ENCODE measurements at regions not wholly inside any gene's neighbourhood (a gene's known extent, or its start where the extent isn't known, plus 50 kb on each side); places are given as distances from the start of the nearest gene placed in this dataset.

DNA sequence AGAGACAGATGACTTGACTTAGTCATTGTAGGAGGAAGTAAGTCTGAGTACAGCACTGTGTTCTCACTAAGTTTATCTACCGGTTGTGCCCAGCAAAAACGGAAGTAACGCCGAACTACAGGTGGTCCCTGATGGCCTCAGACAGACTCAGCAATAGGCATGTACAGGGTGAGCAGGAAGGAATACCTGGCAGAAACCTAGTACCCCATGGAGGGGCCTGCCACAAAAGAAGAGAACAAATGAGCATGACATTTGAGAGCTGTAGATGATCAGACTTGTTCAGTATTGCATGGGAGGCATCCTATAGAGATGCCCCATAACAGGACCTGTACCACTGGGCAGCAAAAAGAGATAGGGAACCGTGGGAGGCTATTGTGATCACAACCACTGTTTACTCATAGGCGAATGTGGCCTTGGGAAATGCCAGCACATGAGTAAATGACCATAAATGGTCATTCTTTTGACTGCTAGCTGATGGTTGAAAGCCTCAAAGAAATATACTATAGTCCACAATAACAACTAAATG is 106.4 kb upstream of the TAB2 start:
- in situ Hi-C loops (cut with MboI; ENCODE audit: low sequenced_read_pairs) = no loop called here

GRCh38 chr6:149212206-149212605 is 105.3 kb upstream of the TAB2 start:
- in situ Hi-C loops (cut with MboI; ENCODE audit: low sequenced_read_pairs) = no loop called here

DNA sequence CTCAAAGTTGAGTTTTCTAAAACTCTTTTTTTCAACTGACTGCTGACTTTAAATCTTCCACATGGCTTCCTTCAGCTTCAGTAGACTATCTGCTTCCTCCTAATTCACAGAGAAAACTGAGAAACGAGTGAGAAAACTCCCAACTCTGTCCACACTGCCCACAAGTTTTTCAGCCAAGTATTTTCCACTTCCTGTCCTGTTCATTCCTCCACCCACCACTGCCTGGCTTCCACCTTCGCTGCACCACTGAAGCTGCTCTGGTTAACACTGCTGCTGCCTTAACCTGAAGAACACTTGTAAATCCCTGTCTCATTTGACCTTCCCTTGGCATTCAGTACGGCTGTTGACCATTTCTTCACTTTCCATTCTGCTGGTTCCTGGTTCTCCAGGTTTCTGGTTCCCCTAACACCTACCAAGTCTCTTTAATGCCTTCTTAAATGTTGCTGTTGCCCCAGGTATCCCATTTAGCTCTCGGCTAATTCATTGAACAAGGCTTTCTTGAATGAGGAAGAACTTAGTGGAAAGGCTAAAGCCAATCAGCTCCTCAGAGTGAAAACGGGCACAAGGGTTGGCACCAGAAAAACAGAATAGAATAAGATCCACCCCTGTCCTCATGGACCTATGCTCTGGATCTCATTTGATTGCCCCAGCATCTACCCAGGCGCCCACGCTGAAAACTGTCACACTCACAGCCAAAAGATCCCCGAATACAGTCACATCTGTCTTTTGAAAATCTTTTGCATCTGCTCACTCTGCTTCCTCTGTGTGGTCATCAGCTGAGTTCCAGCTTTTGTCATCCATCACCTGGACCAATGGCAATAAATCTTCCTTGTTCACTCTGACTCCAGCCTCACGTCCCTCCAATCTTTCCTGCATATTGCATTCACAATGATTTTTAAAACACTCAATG is 104.4 kb upstream of the TAB2 start:
- in situ Hi-C loops (cut with MboI; ENCODE audit: low sequenced_read_pairs) = no loop called here

DNA sequence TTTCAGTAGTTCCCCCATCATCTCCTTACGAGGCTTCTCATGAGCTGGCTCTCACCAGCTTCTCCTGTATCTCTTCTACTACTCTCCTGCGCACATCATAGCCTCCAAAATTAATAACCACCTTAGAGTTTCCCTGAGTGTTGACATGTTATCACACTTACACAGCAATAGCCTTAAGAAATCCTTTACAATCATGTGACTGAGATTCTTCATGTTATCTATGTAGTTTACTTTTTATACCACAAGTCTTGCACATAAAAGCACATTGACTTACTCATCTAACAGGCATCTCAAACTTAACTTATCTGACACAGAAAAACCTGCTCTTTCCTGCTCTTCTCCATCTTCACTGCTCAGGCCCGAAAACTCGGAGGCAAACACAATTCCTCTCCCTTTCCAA is 103.7 kb upstream of the TAB2 start:
- in situ Hi-C loops (cut with MboI; ENCODE audit: low sequenced_read_pairs) = no loop called here

- in situ Hi-C loops (cut with MboI; ENCODE audit: low sequenced_read_pairs) = no loop called here
These were observed 101.1 kb upstream of the TAB2 start for GRCh38 chr6:149216459-149216858.

- in situ Hi-C loops (cut with MboI; ENCODE audit: low sequenced_read_pairs) = no loop called here
These were observed 100.0 kb upstream of the TAB2 start for GRCh38 chr6:149217466-149217888.

DNA sequence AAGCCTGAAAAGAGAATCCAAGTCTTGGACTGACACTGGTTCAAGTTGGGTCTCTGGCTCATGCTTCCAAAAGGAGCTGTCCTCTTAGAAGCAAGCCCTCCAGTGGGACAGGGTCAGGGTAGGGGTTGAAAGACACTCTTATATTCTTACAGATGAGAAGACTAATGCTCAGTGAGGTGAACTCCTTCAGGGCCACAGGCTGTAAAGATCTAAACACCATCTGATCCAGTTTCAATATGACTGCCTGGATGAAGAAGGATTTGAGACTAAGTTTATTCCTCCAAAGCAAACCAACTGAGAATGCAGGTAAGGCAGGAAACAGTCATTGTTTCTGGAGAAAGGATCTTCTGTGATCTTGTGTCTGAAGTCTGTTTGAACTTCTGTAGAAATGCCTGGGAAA is 99.0 kb upstream of the TAB2 start:
- in situ Hi-C loops (cut with MboI; ENCODE audit: low sequenced_read_pairs) = no loop called here

DNA sequence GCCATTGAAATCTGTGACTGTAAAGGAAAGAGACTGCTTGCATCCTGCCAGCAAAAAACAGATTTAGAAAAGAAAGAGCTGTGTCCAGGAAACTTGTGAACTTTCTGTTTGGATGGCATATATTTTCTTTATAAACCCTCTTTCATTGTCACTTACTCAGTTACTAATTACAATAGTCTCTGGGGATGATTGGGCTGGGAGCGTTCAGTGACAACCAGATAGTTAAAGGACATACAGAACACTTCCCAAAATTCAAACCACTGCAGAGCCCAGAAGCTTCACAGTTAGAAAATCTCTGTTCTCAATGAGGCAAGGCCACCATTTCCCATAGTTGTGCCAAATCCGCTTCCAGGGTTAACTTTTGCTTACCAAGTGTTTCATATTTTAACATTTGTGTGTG is 98.6 kb upstream of the TAB2 start:
- in situ Hi-C loops (cut with MboI; ENCODE audit: low sequenced_read_pairs) = no loop called here

GRCh38 chr6:149220882-149221773 is 96.4 kb upstream of the TAB2 start:
- in situ Hi-C loops (cut with MboI; ENCODE audit: low sequenced_read_pairs) = no loop called here

DNA sequence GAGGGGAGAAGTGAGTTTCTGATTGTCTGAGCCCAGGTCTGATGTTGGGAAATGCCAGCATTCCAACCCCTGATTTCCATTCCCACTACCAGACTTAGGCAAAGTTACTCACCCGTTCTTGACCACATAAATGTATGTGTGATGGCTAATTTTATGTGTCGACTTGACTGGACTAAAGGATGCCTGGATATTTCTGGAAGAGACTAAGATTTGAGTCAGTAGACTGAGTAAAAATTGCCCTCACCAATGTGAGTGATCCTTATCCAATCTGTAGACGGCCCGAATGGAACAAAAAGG is 95.8 kb upstream of the TAB2 start:
- in situ Hi-C loops (cut with MboI; ENCODE audit: low sequenced_read_pairs) = no loop called here

DNA sequence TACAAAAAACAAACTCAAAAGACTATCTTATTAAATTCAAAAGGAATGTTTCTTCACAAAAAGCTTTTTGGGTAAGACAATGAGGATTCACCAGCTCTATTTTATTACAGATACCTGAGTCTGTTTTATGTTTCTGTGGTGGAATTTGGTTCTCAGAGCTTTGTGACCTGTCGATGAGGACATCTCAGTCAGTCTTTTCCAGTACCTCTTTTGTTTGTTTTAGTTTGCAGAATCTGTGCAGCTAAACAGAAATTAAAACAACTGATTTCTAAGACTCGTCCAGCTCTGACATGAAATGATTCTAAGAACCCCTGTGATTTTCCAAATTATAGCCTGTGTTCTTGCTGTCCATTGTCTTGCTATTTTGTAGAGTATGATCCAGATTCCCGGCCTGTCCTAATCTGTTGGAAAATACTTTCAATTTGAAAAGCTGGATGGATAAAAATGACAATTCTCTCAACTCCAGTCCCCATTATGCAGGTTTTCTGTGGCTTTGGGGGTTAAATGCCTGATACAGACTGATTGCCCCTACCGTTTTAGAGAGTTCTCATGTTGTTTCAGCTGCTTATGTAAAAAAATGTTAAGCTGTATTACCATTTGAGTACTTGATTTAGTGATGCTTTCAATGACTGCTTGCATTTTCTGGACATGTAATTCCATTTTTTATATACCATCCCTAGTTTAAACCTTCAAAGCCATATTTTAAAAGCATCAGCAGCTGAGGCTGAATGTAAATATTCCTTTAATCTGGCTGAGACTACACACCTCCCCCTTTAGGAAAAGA is 94.2 kb upstream of the TAB2 start:
- in situ Hi-C loops (cut with MboI; ENCODE audit: low sequenced_read_pairs) = no loop called here

GRCh38 chr6:149223904-149224351 is 93.6 kb upstream of the TAB2 start:
- in situ Hi-C loops (cut with MboI; ENCODE audit: low sequenced_read_pairs) = no loop called here

DNA sequence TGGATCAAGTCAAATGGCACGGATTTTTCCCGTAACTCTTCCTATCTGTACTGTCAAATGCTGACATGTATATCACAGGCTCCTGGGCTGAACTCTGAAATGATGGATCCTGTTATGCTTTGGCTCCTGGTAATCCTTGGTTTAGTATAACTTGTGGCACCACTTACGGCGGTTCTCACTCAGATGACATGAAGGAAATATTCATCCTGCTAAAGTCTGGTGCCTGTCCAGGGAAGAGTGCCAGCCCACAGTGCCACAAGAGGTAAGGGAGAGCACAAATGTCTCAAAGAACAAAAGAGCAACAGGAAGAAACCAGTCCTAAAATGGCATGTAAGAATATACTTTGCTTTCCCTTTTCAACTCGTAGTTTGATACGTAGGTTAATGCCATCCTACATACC is 93.1 kb upstream of the TAB2 start:
- in situ Hi-C loops (cut with MboI; ENCODE audit: low sequenced_read_pairs) = no loop called here

- in situ Hi-C loops (cut with MboI; ENCODE audit: low sequenced_read_pairs) = no loop called here
These were observed 92.1 kb upstream of the TAB2 start for GRCh38 chr6:149225370-149225769.

DNA sequence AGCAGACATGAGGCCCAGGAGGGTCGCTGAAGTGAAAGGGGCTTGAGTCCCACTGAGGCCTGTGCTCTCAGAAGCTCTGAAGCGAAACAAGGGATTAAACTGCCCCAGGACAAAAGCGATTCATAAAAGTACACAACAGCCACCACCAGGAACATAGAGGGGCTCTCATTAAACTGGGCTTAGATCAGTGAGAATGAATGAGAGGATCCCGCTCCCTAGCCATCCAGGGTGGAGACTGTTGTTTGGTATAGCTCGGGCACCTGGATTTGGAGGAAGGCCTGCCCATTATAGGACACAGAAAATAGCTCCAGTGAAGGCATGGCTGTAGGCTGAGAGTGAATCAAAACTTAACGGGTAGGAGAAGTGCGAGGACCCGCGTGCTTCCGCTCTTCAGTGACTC is 91.6 kb upstream of the TAB2 start:
- in situ Hi-C loops (cut with MboI; ENCODE audit: low sequenced_read_pairs) = no loop called here

DNA sequence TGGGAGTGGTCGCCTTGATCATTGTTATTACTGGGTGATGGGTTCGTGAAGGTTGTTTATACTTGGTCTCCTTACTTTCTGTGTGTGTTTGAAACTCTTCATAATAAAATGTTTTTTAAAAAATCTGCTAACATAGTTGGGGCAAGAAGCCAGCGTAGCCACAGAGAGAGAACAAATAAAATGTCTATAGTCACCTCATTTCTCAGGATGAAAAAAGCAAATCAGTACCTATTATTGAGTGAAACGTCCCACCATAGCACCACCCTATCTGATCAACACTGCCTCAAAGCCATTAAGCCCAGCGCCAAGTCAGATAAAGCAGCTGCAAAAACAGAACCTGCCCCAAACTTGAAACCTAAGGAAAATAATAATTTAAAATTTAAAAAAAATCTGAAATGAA is 89.7 kb upstream of the TAB2 start:
- in situ Hi-C loops (cut with MboI; ENCODE audit: low sequenced_read_pairs) = no loop called here

DNA sequence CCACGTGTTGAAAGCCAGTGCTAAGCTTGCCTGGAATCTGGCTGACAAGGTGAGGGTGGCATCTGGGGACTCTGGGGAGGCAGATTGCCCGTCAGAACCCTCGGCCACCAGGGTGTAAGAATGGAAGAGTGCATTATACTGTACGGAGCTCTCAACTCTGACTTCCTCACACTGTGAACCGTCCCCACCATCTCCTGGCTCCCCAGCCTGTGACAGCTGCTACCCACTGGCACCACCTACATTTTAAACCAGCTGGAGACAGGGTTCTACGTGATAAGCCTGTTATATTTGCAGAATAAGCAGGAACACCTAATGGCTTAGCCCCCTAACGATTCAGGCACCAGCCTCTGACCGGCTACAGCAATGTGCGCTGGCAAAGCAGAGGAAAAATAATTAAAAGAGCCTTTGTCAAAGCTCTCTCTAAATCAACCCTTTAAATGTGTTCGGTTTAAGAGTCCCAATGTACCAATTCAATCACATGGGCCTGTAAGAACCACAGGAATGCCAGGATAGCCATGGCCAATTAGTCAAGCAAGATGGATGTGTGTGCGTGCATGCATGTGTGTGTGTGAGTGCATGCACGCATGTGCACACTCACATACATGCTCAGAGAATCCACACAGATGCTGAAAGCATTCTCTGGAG is 89.1 kb upstream of the TAB2 start:
- in situ Hi-C loops (cut with MboI; ENCODE audit: low sequenced_read_pairs) = no loop called here

GRCh38 chr6:149229096-149229495 is 88.4 kb upstream of the TAB2 start:
- in situ Hi-C loops (cut with MboI; ENCODE audit: low sequenced_read_pairs) = no loop called here

DNA sequence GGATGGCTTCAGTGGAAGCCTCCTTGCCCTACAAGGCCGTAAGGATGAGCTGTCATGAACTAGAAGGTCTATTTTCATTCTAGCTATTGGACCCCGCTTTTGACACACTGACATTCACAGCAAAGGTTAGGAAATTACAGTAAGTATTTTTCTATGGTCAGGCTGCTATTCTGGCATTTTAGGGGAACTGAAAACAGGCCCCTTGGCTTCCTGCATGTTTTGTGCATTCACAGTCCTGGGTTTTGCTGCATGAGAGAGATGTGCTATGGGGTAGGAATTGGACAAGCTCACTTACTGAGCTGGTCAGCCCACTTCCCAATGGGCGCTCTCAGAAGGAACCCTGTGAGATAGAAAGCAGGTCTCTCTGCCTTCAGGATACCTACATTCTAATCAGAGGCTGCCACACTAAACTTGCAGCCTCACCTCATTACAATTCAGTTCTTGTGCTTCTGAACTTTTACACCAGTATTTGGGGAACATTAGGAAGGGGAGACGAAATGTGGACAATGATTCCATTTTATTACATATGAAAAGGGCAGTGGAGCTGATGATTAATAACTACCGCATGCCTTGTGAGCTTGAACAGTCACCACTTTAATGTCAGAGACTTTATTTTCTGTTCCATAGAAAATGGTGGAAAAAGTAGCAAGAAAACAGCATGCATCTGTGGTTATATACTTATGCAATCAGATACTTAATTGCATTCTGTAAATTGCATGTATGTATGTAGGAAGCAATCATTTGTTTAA is 86.6 kb upstream of the TAB2 start:
- in situ Hi-C loops (cut with MboI; ENCODE audit: low sequenced_read_pairs) = no loop called here

GRCh38 chr6:149231778-149232177 is 85.7 kb upstream of the TAB2 start:
- in situ Hi-C loops (cut with MboI; ENCODE audit: low sequenced_read_pairs) = no loop called here

All from HL-60/S4 (cell line).